Neural progenitor cell (in vitro differentiated cells): ENCODE measurements at regions not wholly inside any gene's neighbourhood (a gene's known extent, or its start where the extent isn't known, plus 50 kb on each side); places are given as distances from the start of the nearest gene placed in this dataset.

Experiments
- EZH2 ChIP-seq: fragments of 200-600 bp; sonication (generic); IDR thresholded peaks from 2 replicates; pipeline ENCODE4 v1.6.1; 2017; ENCODE audit warnings: antibody characterized with exemption, mild to moderate bottlenecking, moderate library complexity
- EZH2phosphoT487 ChIP-seq: fragments of 200-600 bp; sonication (generic); IDR thresholded peaks from 2 replicates; pipeline ENCODE4 v1.6.1; 2017; ENCODE audit warnings: antibody characterized with exemption
- TF ChIP-seq, protein P1 (sequence below): fragments of 200-600 bp; sonication (generic); IDR thresholded peaks from 2 replicates; pipeline ENCODE4 v1.5.1; 2017; ENCODE audit warnings: antibody characterized with exemption, mild to moderate bottlenecking

DNA sequence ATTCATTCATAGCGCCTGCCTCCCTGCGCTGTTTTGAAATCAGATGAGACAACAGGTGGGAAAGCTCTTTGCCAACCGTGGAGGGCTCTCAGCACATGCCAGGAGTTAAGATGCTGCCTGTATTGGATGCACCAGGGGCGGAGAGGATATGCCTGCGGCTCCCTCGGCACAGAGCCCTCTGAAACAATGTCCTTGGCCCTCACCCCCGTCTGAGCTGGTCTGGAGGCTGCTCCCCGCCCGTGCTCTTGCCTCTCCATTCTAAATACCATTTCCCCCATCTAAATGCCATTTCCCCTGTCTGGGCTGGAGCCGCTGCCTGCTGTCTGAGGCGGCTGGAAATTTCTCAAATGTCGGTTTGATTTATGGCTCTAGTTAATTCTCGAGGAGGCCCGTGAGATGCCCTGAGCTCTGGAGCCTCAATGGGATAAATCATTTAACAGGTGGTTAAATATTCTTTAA lies 50.8 kb upstream of the MLN start:
- TF ChIP-seq EZH2phosphoT487 (no peak), EZH2 (no peak)
- TF ChIP-seq, protein P1, sequence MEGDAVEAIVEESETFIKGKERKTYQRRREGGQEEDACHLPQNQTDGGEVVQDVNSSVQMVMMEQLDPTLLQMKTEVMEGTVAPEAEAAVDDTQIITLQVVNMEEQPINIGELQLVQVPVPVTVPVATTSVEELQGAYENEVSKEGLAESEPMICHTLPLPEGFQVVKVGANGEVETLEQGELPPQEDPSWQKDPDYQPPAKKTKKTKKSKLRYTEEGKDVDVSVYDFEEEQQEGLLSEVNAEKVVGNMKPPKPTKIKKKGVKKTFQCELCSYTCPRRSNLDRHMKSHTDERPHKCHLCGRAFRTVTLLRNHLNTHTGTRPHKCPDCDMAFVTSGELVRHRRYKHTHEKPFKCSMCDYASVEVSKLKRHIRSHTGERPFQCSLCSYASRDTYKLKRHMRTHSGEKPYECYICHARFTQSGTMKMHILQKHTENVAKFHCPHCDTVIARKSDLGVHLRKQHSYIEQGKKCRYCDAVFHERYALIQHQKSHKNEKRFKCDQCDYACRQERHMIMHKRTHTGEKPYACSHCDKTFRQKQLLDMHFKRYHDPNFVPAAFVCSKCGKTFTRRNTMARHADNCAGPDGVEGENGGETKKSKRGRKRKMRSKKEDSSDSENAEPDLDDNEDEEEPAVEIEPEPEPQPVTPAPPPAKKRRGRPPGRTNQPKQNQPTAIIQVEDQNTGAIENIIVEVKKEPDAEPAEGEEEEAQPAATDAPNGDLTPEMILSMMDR = no peak
